A673 (cell line): ENCODE measurements at regions not wholly inside any gene's neighbourhood (a gene's known extent, or its start where the extent isn't known, plus 50 kb on each side); places are given as distances from the start of the nearest gene placed in this dataset.

Source experiments
- BruUV-seq: library from RNA; stranded (reverse); fragments of 400-500 nt; replicated peaks from 2 replicates; lab custom pipeline; 2021; lab: Mats Ljungman, UMichigan
- CTCF ChIA-PET: fragments of 300-600 bp; sonication (Branson Sonifier 250); formaldehyde crosslinking; loops from one replicate; lab custom pipeline; 2022; ENCODE audit warnings: antibody characterized with exemption; lab: Charles Lee
- POLR2A ChIA-PET: fragments of 300-600 bp; sonication (Branson Sonifier 250); formaldehyde crosslinking; loops from one replicate; lab custom pipeline; 2022; ENCODE audit warnings: antibody characterized with exemption; ENCODE audit not compliant: low non-redundant PET; lab: Charles Lee
- DNase-seq: peaks from one replicate; pipeline ENCODE4 v3.0.0-alpha.2; 2015; ENCODE audit warnings: low spot score
- H3K27ac ChIP-seq: fragments of 200-600 bp; sonication (generic); 2 replicates; pipeline ENCODE4 v1.5.1; 2016; ENCODE audit warnings: mixed run types, low read depth, mild to moderate bottlenecking, mixed read lengths, antibody characterized with exemption, low read length; ENCODE audit not compliant: poor library complexity, severe bottlenecking
- H3K27me3 ChIP-seq: fragments of 200-600 bp; sonication (generic); replicated peaks from 2 replicates; pipeline ENCODE4 v1.6.1; 2017; ENCODE audit warnings: mixed run types, low read depth, mild to moderate bottlenecking, mixed read lengths, antibody characterized with exemption, low read length; ENCODE audit not compliant: insufficient read depth, poor library complexity
- H3K36me3 ChIP-seq: fragments of 200-600 bp; sonication (generic); 2 replicates; pipeline ENCODE4 v1.6.1; 2016; ENCODE audit warnings: mixed run types, mild to moderate bottlenecking, mixed read lengths, antibody characterized with exemption, low read length; ENCODE audit not compliant: insufficient read depth, poor library complexity, severe bottlenecking
- H3K4me1 ChIP-seq: fragments of 200-600 bp; sonication (generic); 2 replicates; pipeline ENCODE4 v1.6.1; 2017; ENCODE audit warnings: mixed run types, mild to moderate bottlenecking, mixed read lengths, antibody characterized with exemption, low read length; ENCODE audit not compliant: insufficient read depth, poor library complexity, severe bottlenecking
- H3K4me3 ChIP-seq: fragments of 200-600 bp; sonication (generic); 2 replicates; pipeline ENCODE4 v1.5.1; 2016; ENCODE audit warnings: low read depth, mixed run types, mild to moderate bottlenecking, mixed read lengths, low read length; ENCODE audit not compliant: poor library complexity, severe bottlenecking
- H3K9me3 ChIP-seq: fragments of 200-600 bp; sonication (generic); 2 replicates; pipeline ENCODE4 v1.6.1; 2016; ENCODE audit warnings: mixed run types, low read depth, mild to moderate bottlenecking, mixed read lengths, antibody characterized with exemption, low read length; ENCODE audit not compliant: poor library complexity, severe bottlenecking
- EZH2 ChIP-seq: fragments of 200-600 bp; sonication (generic); IDR thresholded peaks from 2 replicates; pipeline ENCODE4 v1.6.1; 2017; ENCODE audit warnings: borderline replicate concordance, low read depth, mild to moderate bottlenecking, mixed read lengths, antibody characterized with exemption, low read length; ENCODE audit not compliant: poor library complexity, severe bottlenecking
- intact Hi-C: fragments of 100-400 bp; cut with micrococcal nuclease; formaldehyde crosslinking; loops from one replicate; pipeline ENCODE4 v1.10.0; 2022; ENCODE audit not compliant: unreplicated experiment
- TF ChIP-seq, protein P1 (sequence below): fragments of 300-800, 200-600 bp; sonication (generic); conservative IDR thresholded peaks from 2 replicates; pipeline ENCODE4 v1.5.1; 2017; ENCODE audit warnings: low read depth, mild to moderate bottlenecking, antibody characterized with exemption, low read length, moderate library complexity, mixed read lengths

GRCh38 chr4:10278071-10278470, 161.5 kb upstream of the WDR1 start:
- Histone ChIP-seq H3K4me1 (no peaks in the 10 kb centered on the region), H3K27ac (no peak overlapping the region), H3K27me3 (no peaks in the 10 kb centered on the region), H3K9me3 (no peaks in the 10 kb centered on the region), H3K36me3 (no peaks in the 10 kb centered on the region), H3K4me3 (no peak overlapping the region)
- ChIA-PET POLR2A (no interaction called here), CTCF (no interaction called here)
- no peak for TF ChIP-seq EZH2
- TF ChIP-seq, protein P1, sequence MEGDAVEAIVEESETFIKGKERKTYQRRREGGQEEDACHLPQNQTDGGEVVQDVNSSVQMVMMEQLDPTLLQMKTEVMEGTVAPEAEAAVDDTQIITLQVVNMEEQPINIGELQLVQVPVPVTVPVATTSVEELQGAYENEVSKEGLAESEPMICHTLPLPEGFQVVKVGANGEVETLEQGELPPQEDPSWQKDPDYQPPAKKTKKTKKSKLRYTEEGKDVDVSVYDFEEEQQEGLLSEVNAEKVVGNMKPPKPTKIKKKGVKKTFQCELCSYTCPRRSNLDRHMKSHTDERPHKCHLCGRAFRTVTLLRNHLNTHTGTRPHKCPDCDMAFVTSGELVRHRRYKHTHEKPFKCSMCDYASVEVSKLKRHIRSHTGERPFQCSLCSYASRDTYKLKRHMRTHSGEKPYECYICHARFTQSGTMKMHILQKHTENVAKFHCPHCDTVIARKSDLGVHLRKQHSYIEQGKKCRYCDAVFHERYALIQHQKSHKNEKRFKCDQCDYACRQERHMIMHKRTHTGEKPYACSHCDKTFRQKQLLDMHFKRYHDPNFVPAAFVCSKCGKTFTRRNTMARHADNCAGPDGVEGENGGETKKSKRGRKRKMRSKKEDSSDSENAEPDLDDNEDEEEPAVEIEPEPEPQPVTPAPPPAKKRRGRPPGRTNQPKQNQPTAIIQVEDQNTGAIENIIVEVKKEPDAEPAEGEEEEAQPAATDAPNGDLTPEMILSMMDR = no peak
- intact Hi-C loops = no loop called here
- DNase-seq = no peak
- no TSS peak for BruUV-seq

DNA sequence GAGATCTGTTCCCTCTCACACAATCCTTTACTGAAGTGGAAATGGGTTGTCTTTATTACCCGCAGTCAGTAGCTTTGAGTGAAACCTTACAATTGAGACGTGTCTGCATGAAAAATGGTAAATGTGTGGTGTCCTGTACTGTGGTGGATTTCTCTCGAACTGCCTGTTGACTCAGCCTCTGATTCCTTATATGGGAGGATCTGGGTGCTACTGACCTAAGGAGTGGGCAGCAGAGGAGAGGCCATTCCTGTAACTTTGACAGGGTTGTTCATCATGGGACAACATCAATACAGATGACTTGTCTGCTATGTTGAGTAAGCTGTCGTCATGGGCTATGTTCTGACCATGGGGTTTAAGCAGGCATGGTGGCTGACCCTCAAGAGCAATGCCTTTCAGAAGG, 159.6 kb upstream of the WDR1 start:
- no peaks in the 10 kb centered on the region for H3K9me3 ChIP-seq
- no TSS peak for BruUV-seq
- H3K4me3 ChIP-seq = no peak overlapping the region
- ChIA-PET CTCF (no interaction called here), POLR2A (no interaction called here)
- no peaks in the 10 kb centered on the region for H3K4me1 ChIP-seq
- no peak for DNase-seq
- H3K36me3 ChIP-seq = no peaks in the 10 kb centered on the region
- no peak overlapping the region for H3K27ac ChIP-seq
- TF ChIP-seq, protein P1 = no peak
- no peak for TF ChIP-seq EZH2
- no peaks in the 10 kb centered on the region for H3K27me3 ChIP-seq
- intact Hi-C loops = no loop called here

DNA sequence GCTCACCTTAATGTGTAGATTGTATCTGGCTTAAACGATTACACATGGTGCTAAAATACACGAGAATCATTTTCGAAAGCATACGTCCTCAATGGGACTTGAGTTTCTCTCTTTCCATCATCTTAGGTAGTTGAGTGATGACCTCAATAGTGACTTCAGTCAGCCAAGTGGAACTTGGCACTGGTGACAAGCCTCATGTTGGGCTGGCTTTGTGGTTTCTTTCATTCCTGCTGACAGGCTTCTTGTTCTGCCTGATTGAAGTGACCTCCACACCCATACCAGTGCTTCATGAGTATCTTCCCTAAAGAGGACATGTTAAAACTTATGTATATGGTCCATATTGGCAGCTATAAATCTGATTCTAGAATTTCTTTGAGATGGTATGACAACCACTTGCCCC, 159.1 kb upstream of the WDR1 start:
- no peak for TF ChIP-seq EZH2
- TF ChIP-seq, protein P1 = no peak

More for the DNA sequence above, 159.1 kb upstream of the WDR1 start:
- Histone ChIP-seq H3K27me3 (no peaks in the 10 kb centered on the region), H3K36me3 (no peaks in the 10 kb centered on the region), H3K4me1 (no peaks in the 10 kb centered on the region), H3K9me3 (no peaks in the 10 kb centered on the region), H3K4me3 (no peak overlapping the region), H3K27ac (no peak overlapping the region)
- ChIA-PET CTCF (no interaction called here), POLR2A (no interaction called here)
- BruUV-seq = no TSS peak
- intact Hi-C loops = no loop called here
- DNase-seq = no peak
